ENCODE measurements at regions not wholly inside any gene's neighbourhood (a gene's known extent, or its start where the extent isn't known, plus 50 kb on each side); places are given as distances from the start of the nearest gene placed in this dataset.

DNA sequence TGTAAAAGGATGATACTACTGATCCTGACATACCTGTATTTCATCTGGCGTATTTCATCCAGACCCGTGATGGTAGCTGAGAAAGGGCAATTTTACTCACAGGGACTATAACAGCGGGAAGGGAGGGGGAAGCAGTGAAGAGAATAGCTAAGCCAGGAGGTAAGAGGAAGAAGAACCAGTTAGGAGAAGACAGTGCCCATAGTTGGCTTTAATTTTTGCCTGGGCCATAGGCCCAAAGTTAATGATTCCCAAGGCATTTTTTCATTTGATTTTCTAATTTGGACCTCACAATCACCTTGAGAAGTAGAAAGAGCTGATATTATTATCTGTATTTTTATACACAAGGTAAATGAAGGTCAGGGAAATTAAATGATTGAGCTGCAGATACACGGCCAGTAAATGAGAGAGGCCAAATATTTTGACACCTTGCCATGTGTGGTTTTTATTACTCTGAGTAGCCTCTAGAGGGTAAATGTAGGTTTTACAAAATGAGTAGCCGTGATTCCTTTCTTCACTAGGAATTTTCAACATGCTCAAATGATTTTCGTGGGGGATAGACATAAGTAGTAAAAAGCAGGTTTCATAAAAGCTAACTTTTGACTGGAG lies 382.2 kb downstream of the FUT8 start:
- CTCF ChIA-PET = no interaction called here
- POLR2A ChIA-PET = no interaction called here

DNA sequence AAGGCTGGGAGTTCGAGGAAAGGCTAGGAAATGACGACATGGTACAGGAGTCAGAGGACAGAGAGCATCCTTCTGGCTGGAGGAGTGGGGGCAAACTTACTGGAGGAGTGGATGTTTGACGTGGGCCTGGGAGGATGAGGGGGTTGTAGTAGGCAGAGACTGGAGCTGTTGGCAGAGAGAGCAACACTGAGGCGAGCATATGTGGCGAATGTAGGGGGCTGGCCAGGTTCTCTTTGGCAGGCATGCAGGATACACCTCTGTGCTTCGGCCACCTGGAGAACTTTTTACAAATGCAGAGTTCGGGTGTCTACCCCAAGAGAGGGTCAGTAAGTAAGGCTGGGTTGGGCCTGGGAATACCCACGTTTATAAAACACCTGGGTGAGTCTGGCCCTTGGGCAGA lies 385.7 kb downstream of the FUT8 start:
- CTCF ChIA-PET = no interaction called here

DNA sequence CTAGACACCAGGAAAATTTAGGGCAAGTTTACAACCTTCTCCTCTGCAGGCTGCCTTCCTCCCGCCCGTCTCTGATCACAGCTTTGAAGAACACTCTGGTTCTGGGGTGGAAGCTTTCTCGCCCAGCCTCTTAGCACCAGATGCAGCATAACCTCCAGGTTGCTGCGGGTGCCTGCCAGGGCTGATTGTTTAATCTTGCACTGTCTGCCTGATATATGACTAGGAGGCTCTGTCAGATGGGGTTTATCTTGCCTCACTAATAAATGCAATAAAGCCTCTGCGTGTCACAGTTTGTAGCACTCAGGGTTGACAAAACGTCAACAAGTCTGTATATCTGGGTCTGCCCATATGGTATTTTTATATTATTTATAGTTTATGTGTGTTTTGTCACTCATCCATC lies 388.2 kb downstream of the FUT8 start:
- POLR2A ChIA-PET = no interaction called here
- CTCF ChIA-PET = no interaction called here

More for the DNA sequence above, 385.7 kb downstream of the FUT8 start:
- POLR2A ChIA-PET = no interaction called here

- ChIA-PET POLR2A (no interaction called here), CTCF (no interaction called here)
These were observed 389.7 kb downstream of the FUT8 start for GRCh38 chr14:65802196-65802595.

DNA sequence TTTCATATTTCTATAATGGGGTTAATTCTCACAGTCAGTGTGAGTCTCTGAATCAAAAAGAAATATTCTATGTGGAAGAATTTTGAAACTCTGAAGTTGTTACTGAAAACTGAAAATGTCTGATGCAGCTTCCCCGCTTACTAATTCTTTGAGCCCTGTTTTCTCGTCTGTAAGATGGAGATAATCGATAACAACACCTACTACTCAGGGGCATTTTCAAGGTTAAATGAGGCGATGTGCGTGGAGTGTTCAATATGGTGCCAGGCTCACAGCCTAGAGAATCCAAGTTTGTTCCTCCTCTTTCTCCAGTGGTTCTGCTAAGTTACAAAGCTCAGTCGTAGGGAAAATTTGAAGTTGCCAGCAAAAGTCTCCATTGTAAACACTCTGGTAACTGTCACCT lies 391.4 kb downstream of the FUT8 start:
- CTCF ChIA-PET = no interaction called here
- POLR2A ChIA-PET = no interaction called here

- POLR2A ChIA-PET = no interaction called here
- CTCF ChIA-PET = interaction anchor here (0.6 to 0.9 kb wide), 3 partner anchors 155 to 197 kb away, joined by 3 to 4 read pairs (median 3); no protein-coding TSS in a partner anchor
These were observed 392.0 kb downstream of the FUT8 start for GRCh38 chr14:65804439-65805112.

DNA sequence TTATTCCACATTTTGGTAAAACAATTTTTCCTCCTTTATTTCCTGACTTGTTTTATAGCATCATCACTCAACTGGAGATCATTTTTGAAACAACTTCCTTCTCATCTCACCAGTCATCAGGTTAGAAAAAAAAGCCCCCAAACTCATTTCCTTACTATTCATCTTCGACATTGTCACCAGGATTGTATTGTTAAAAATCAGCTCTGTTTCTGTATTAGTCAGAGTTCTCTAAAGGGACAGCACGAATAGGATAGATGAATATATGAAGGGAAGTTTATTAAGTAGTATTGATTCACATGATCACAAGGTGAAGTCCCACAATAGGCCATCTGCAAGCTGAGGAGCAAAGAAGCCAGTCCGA lies 392.6 kb downstream of the FUT8 start:
- ChIA-PET CTCF (interaction anchor here (0.7 to 0.9 kb wide), 2 partner anchors 154 to 186 kb away, joined by 3 to 4 read pairs; no protein-coding TSS in a partner anchor), POLR2A (no interaction called here)

- ChIA-PET POLR2A (no interaction called here), CTCF (no interaction called here)
These were observed 395.9 kb downstream of the FUT8 start for GRCh38 chr14:65808390-65808789.

DNA sequence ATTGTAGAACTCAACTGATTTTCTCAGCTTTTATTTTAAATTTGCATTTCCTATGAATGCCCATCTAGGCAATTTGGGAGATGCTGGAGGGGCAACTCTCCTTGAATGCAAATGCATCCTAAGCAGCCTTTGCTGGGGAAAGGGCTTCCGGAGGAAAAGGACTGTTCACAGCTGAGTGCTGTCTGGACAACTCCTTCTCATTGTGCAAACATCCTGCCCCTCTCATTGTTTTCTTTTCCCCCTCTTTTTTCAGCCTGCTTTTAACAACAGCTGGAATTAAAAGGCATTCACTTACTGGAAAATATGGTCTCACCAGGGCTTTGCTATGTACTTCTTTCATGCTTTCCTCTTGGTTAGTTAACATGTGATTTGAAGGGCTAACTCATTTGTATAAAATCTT lies 397.8 kb downstream of the FUT8 start:
- CTCF ChIA-PET = interaction anchor here (0.6 kb wide), 1 partner anchor 60 kb away, joined by 3 read pairs; no protein-coding TSS in a partner anchor
- POLR2A ChIA-PET = no interaction called here

- POLR2A ChIA-PET = no interaction called here
- CTCF ChIA-PET = no interaction called here
These were observed 401.3 kb downstream of the FUT8 start for GRCh38 chr14:65813760-65814384.

GRCh38 chr14:65815127-65815526 lies 402.6 kb downstream of the FUT8 start:
- ChIA-PET POLR2A (no interaction called here), CTCF (no interaction called here)

GRCh38 chr14:65817011-65817410 lies 404.5 kb downstream of the FUT8 start:
- ChIA-PET CTCF (no interaction called here), POLR2A (no interaction called here)

GRCh38 chr14:65819569-65819968 lies 407.0 kb downstream of the FUT8 start:
- POLR2A ChIA-PET = no interaction called here
- CTCF ChIA-PET = interaction anchor here (0.6 kb wide), 1 partner anchor 128 kb away, joined by 3 read pairs; no protein-coding TSS in a partner anchor

- ChIA-PET POLR2A (no interaction called here), CTCF (no interaction called here)
These were observed 408.8 kb downstream of the FUT8 start for GRCh38 chr14:65821224-65821753.

- ChIA-PET POLR2A (no interaction called here), CTCF (interaction anchor here (0.5 to 1.9 kb wide), 22 partner anchors 8 to 680 kb away, joined by 3 to 10 read pairs (median 3); no protein-coding TSS in a partner anchor)
These were observed 411.9 kb downstream of the FUT8 start for GRCh38 chr14:65824285-65824977.

DNA sequence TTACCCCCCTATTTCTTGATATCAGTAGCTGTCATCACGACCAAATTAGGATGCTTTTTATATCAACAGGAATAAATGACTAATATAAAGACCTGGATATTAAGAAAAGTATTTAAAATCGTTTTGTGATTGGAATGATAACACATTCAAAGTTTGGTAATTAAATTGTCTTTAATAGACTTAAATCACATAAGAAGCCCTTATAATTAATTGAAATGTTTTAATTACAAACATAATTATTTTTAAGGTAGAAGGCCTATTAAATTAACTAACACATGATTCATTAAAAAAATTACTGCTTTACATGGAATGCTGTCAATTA lies 412.4 kb downstream of the FUT8 start:
- CTCF ChIA-PET = interaction anchor here (0.7 to 1.9 kb wide), 14 partner anchors 8 to 663 kb away, joined by 3 to 10 read pairs (median 4); no protein-coding TSS in a partner anchor
- POLR2A ChIA-PET = no interaction called here

DNA sequence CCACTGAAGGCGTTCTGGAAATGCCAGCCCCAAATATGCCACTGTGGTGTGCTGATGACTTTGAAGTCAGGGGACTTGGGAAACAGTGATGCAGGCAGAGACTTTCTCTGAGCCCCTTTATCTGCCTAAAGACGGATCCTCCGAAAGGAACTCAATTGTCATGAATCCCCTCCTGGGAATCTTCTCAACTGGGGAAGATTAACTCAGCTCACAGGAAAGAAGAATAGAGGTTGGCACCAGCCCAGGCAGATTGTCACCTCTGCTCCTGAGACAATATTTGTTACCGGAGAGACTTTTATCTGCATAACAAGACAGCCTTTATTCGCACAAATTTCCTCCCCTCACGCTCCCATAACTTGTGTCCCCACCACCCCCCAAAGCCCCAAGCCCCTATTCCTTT lies 414.4 kb downstream of the FUT8 start:
- ChIA-PET CTCF (interaction anchor here (1.3 kb wide), 1 partner anchor 20 kb away, joined by 4 read pairs; no protein-coding TSS in a partner anchor), POLR2A (no interaction called here)

GRCh38 chr14:65827520-65827919 lies 415.0 kb downstream of the FUT8 start:
- CTCF ChIA-PET = interaction anchor here (0.5 to 1.2 kb wide), 2 partner anchors 13 to 98 kb away, joined by 4 to 5 read pairs; no protein-coding TSS in a partner anchor
- POLR2A ChIA-PET = no interaction called here

- CTCF ChIA-PET = interaction anchor here (0.9 to 1.2 kb wide), 3 partner anchors 12 to 132 kb away, joined by 3 to 4 read pairs (median 3); no protein-coding TSS in a partner anchor
- POLR2A ChIA-PET = no interaction called here
These were observed 415.9 kb downstream of the FUT8 start for GRCh38 chr14:65828396-65828795.

Measured in activated CD8-positive, alpha-beta memory T cell treated with anti-CD3 and anti-CD28 coated beads for 36 hours (primary cell).